Central memory CD4-positive, alpha-beta T cell (primary cell): ENCODE measurements at regions not wholly inside any gene's neighbourhood (a gene's known extent, or its start where the extent isn't known, plus 50 kb on each side); places are given as distances from the start of the nearest gene placed in this dataset.

Experiments
- DNase-seq: peaks from one replicate; pipeline ENCODE4 v3.0.0; 2022

DNA sequence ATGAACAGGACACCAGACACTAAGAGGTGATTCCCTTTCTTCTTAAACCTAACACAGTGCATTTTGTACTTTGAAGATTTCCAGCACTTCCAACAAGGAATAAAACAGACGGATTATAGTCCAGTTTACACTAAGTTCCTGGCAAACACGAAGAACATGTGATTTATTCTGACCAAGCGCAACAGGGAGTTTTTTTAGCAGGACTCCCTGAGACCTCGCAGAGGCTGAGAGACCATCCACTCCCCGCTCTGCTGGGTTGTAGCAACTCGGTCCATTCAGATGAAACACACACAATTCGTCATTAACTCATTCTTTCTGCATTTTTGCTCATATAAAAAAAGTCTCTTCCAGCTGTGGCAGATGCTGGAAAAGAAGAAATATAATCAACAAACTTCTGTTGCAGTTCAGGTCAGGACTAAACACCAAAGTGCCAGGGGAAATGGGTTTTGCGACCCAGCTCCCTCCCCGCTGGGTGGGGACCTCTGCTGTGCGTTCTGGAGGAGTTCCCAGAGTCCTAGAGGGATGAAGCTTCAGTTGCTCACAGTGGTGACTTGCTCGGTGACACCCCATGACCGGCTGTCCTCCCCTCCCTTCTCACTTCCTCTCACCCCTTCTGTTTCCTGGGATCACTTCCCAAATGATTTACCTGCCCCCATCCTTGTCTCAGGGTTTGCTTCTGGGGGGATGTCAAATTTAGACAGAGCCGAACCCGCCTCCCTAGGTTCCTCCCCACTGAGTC lies 52.5 kb downstream of the KCNF1 start:
- DNase-seq = no peak

DNA sequence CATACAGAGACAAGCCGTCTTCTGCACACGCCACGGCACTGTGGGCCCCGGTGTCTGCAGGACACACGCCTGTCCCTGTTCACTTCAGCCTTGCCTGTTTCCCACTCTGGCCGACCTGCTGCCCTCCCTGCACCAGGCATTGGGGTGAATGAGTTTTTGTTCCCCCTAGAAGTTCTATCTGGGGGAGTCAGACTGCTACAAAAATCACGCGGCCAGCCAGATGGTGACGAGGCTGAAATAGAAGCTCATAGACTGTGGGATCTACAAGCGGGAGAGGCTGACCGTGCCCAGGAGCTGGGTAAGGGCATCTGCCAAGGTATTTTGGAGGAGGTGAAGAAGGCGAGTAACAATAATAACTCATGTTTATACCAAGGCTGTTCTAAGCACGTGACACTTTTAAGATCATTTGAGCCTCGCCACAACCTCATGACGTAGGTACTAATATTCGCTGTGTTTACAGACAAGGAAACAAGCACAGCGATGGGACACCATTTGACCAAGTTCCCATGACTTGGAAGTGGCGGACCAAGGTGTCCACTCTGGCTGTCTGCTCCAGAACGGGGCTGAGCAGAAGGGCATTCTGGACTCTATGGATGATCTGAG lies 53.6 kb downstream of the KCNF1 start:
- DNase-seq = no peak

DNA sequence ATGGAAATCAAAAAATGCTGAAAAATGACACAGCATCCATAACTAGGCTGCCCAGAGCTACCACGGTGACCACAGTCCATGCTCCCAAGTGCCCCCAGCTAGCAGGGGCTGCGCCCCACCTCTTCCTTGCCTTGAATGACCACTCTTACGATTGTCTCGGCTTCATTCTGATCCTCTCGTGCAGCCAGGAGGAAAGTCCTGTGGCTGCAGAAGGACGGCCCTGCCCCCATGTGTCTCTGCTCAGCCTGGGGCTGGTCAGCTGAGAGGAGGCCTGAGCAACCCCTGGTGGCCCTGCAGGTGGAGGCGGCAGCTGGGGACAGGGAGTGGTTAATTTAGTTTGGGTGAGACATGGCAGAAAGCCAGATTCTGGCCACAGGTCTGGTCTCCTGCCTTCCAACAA lies 54.3 kb downstream of the KCNF1 start:
- DNase-seq = no peak

DNA sequence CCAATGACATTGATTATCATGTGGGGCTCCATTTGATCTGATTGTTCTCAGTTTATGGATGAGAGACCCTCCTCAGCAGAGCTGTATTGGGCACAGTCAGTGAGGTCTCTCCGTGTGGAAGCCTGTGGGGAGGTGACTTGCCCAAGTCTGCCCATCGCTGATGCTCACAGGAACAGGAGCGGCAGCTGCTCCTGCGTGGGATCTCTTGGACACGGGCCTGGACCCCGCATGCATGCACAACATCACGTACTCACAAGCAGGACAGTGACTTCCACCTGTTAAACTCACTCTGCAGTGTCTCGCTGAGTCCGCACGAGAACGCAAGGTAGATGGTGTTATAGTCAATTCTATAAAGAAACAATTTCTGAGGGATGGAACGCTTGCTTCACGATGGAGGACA lies 55.0 kb downstream of the KCNF1 start:
- DNase-seq = no peak

DNA sequence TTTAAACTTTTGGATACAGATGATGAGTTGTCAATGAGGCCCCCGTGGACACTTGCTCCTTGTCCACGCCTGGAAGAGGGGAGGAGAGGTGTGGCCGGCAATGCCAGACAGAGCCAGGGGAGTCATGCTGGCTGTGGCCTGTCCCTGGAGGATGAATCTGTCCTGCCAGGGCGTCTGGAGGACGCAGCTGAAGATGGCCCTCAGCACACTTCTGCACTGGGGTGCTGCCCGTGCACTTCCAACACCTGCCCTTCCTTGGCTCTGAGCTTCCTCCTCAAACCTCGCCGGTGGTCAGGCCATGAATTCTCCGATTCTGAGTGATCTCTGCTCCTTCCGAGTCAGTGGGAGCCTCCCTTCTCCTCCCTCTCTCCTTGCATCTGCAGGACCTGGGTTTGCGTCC lies 56.4 kb downstream of the KCNF1 start:
- DNase-seq = no peak

DNA sequence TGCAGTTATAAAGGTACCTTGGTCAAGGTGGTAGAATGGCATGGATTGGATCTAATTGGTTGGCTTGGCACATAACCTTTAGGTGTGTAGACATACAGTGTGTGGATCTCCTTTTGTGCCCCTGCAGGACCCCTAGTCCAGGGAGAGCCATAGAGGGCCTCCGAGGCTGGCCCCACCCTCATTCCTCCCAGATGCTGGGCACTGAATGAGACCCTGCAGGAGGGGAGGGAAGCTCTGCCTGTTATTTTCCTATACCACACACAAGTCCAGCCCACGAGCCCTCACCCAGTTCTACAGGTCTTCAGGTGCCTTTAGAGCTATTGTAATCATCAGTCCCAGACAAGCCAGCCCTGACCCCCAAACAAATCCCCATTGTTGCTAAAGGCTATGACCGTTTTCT lies 58.9 kb downstream of the KCNF1 start:
- no peak for DNase-seq

DNA sequence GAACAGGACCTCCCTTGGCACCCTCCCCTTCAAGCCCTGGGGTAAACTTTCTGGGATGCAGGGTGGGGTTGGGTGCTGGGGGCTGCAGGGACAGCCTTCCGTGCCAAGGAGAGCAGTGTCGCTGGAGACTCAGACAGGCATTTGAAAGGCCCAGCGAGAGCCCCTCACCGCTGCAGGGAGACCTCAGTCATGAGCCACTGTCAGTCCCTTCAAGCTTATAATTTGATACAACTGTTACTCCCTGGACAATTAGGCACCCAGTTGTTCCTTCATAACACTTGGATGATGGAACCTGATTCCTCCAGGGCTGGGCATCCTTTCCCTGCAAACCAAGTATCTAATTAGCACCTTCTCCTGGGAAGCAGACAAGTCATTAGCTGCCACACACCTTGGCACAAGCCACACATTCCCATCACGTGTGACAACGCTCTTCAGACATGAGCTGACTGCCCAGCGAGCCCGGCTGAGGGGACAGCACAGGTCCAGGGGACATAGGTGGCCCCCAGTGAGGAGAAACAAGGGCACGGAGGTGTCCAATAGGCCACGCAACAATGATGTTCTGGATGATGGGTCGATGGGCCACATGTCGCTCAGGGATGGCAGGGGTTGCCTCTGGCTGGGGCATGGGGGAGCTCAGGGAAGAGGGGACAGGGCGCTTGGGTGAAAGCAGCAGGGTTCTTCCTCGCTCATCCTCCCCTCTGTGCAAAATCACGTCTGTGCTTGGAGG lies 59.6 kb downstream of the KCNF1 start:
- DNase-seq = no peak

DNA sequence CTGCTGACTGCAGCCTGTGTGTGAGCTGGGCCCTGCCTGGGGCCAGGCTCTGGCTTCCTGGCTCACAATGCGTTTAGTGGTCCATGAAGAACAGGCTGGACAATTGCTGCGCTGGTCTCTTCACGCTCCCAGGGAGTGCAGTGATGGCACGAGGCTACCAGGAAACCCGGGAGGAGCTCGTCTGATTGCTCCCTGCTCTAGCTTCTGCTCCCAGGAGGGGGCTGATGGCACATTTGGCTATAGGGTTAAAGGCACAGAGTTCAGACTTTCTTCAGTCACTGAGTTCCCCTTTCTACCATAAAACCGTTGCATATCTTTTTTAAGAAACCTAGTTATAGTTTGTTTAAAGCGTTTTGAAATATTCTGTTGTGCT lies 60.1 kb downstream of the KCNF1 start:
- DNase-seq = no peak

DNA sequence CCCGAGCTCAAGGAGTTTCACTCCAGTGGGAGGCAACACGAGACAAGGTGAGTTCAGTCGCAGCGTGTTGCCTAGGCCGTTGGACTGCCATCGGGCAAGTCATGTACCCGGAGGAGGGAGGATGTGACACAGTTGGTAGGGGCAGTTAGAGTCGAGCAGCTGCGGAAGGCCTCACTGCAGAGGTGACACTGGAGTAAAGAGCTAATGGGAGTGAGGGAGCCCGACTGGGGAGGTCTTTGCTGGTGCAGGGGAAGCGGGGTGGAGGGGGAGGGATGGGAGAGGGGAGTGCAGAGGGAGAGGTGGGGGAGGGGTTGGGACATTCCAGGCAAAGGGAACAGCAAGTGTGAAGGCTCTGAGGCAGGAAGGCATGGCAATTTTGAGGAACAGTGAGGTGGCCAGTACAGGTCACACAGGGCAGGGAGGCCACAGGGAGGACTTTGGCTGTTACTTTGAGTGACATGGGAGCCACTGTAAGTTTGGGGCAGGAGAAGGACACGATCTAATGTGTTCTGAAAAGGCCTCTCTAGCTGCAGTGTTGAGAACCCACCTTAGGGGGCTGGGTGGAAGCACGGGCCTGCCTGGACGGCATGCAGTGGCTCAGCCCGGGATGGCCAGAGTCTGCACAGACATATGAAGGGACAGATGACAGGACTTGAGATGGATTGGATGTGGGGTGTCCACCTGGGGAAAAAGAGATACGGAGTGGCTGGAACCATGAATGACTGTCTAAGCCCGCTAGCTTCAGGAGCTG lies 61.1 kb downstream of the KCNF1 start:
- DNase-seq = no peak

DNA sequence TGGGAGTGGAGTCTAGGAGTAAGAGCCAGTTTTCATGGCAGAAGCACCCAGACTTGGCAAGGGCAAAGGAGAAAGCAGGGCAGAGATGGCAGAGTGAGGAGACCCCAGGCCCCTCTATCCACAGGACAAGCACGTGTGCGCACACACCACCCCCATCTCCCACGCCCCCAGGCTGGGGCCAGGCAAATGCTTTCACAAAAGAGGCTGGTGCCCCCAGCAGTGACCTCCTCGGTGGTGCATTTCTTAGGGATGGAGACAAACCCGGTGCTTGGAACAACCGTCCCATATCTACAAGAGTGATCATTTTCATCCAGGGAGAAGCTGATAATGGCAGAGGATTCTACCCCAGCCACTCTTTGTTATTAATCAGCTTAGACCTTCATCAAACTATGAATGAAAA lies 62.0 kb downstream of the KCNF1 start:
- DNase-seq = no peak

DNA sequence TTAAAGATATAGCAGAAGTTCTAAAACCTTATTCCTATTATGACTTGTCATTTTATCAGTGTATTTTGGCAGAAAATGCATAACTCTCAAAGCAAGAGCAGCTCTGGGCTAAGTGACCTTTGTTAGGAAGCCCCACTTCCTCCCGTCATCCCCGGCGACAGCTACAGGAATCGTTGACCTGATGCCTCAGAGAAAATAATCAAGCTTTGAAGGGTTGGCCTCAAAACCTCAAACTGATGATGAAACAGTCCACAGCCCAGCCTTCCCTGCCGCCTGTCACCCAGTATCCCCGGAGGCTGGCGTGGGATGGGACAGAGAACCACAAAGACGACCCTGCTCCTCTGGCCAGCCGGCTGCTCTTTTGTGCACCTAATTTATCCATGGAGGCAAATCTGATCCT lies 65.3 kb downstream of the KCNF1 start:
- no peak for DNase-seq

DNA sequence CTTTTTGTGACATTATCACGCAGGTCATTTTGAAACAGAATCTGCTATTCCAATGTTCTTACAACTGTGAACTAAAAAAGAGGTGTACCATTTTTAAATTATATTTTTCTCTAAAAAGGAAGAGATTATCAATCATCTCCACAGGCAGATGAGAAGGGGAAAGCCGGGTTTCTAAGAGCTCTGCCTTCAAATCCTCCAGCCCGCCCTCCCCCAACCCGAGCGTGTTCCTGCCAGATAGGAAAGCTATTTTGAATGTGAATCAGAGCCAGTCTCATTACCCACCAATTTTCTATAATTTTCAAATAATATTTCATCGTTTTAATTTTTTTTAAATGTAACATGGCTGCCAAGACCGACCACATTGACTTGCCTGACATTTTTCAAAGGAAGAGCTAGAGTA lies 65.9 kb downstream of the KCNF1 start:
- DNase-seq = no peak

DNA sequence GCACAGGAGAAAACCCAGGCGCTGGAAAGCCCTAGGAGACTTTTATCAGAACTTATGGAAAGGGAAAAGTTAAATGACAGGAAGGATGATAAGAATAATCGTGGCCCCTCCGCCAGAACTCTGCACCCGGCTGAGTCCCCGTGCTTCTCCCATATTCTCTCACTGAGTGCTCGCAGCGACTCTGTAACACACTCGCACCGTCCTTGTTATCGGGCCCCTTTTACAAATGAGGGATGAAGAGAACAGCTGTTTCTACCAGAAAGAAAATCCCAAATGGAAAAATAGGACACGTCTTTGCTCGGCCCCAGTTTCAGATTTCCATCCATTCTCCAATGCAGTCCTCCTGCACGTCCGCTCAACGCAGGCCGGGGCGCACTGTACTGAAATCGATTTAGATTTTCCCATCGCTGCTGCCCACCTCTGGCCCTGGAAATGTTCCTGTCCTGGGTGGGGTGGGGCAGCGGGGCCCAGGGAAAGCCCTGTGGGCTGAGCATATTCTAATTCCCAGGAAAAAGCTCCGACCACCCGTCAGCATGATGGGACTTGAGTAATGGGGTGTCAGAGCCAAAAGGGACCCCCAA lies 66.4 kb downstream of the KCNF1 start:
- no peak for DNase-seq

DNA sequence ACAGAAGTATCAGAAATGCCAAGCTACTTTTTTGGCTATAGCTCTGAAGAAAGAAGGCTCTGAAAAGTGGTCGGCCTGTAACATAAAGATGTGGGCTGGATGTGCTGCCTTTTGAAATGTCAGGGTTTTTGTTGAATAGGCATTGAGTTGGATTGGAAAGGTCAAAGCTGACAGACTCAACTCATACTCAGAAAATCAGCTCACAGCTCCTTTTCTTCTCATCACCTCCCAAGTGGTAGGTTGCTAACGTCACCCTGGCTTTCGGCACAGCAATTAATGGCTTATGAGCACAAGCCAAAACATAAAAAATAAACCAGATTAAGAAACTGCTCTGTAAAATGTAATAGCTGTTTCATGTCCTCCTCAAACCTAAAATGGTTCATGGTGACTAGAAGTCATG lies 68.3 kb downstream of the KCNF1 start:
- no peak for DNase-seq

DNA sequence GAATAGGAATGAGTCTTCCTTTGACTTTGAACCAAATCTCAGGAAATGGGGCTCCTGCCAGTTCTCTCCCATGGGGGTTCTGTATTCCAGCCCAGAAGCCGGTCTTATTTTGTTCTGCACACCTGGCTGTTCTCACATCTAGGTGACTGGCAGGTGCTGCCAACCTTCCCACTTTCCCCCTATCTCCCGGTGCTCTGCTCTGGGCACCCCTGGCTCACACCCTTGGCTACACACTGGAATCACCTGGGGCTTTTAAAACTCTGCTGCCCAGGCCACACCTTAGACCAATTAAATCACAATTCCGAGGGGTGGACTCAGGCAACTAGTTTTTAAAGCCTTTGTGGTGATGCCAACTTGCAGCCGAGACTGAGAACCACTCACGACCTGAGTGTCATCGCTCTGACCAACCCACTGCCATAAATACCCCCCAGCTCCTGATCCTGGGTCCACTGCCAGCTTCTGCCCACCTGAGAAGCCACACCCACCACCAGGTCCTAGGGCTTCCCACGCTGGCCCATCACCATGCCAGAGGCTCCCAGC lies 69.2 kb downstream of the KCNF1 start:
- no peak for DNase-seq

DNA sequence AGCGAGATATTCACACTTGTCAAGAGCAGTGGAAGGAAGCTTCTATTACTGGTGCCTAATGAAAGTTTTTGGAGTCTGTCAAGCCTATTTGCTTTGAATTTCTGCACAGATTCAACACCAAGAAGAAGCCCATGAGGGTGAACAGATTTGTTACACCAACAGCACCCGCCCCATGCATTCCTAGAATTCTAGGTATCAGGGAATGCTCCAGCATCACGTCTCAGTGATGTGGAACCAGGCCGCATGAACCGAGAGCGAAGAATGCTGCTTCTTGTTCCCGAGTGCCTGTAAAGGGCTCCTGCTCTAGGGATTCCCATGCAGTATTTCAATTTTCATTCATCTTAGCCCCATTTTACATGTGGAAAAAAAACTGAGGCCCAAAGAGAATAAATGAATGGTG lies 69.7 kb downstream of the KCNF1 start:
- no peak for DNase-seq

DNA sequence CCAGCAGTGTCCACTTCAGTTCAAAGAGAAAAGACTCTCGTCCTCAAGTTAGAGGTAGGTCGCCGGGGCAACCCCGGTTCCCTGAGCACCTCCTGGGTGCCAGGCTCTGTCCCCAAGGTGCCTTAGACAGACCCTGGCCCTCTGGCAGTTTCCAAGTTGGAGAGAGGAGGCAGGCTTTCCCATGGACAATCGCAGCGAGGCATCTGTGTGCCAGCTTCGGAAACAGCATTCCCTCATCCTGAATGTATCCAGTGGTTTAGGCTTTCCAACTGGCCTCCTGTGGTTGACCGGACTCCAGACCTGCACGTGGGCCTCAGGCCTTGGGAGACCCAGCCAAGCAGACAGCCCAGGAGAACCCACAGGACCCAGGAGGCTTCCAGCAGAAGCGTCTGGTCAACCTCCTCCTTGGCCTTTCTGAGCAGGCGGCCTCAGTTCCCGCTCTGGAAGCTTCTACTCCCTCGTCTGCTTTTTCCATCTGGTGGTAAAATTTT lies 70.3 kb downstream of the KCNF1 start:
- DNase-seq = no peak

DNA sequence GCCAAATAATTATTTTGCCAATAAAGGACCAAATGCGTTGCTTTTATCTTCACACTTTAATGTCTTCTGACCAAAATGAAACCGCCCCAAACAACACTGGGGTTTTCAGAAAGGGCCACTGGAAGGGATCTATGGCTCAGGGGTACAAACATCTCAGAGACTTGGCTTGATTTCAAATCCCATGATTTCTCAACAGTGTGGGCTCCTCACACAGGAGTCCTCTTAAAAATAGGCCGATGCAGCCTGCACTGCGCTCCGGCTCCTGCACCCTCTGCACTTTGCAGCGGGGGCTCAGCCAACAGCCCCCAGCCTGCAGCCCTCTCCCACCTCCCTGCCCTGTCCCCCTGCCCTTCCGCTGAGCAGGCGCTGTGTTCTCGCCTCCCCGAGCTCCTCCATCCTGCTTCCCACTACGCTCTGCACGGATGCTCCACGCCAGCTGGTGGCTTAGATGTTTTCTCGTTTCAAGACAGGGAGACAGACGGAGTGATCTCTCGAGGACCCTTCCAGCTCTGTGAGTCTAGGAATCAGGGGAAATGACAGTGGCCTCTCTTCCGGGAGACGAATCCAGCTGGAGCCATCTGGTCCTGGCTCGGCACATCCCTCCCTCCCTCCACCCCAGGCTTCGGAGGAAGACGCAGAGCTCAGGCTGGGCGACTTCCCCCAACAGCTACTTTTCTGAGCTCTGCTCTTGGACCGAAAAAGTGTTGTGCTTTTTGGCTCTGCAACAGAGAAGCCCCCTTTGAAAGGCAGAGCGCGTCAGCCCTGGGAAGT lies 71.4 kb downstream of the KCNF1 start:
- DNase-seq = no peak

DNA sequence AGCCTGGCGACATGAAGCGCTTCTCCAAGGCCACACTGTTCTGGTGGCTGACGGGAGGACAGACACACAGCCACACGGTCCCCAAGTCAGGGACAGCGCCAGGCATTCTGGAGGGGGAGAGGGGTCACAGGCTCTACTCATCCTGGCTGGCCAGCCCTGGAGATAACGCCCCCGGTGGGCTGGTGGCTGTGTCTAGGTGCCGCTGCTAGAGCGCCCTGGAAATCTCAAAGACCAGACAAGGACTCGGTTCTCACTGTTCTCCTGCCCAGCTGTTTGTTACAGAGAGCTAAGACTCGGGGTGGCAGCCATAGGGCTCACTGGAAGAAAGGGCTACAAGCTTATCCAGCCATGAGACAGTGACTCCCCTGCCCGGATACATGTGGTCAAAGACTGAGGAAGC lies 72.0 kb downstream of the KCNF1 start:
- DNase-seq = no peak

DNA sequence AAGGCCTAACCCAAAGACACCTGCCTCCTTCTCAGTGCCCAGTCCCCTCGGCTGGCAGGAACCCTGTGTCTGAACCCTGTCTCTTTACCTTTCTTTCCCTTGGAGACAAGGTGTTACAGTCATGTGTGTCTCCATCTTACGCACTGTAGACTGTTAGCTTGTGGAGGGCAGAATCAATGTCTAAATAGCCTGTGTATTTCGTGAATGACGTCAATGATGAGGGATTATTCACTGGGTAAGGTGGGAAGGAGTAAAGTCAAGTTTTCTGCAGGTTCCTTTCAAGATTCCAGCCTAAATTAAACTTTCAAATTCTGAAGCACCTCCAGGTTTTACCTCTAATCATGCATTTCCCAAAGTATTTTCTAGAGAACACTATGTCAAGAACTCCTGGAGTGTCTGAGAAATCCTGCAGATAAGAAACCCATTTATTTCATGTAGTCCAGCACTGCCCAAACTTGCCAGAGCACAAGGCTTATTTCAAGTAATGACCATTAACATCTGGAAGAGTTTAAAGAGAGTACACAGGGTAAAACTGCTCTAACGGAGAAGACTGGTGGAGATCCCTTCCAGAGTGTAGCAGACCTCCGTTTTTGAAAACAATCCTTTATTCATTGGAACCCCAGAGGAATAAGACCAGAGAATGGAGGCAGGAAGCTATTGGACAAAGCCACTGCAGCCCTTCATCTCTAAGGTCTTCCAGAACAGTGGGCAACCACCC lies 72.8 kb downstream of the KCNF1 start:
- no peak for DNase-seq

DNA sequence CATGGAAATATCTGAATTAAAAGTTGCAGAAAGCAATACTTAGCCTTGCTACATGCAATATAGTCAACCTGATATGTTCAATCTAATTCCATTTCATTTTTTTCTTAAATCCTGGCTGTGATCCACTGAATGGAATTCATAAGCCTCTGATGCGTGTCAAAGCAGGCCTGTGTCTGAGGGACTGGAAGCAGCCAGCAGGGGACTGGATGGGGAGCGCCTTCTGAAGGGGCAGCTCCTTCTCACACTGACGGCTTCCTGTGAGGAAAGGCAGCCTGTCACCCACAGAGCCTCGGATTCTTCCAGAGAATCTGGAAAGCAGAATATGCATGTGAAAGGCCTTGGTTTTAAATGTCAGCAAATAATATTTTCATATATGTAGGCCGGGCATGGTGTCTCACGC lies 73.5 kb downstream of the KCNF1 start:
- DNase-seq = no peak
